PC-9 (cell line): ENCODE measurements at regions not wholly inside any gene's neighbourhood (a gene's known extent, or its start where the extent isn't known, plus 50 kb on each side); places are given as distances from the start of the nearest gene placed in this dataset.

Experiments used
- BruUV-seq: library from RNA; stranded (reverse); fragments of 400-500 nt; replicated peaks from 2 replicates; lab custom pipeline; 2021; lab: Mats Ljungman, UMichigan
- CTCF ChIA-PET: fragments of 300-600 bp; sonication (Branson Sonifier 250); formaldehyde crosslinking; loops from one replicate; lab custom pipeline; 2022; ENCODE audit warnings: antibody characterized with exemption; lab: Charles Lee
- POLR2A ChIA-PET: fragments of 300-600 bp; sonication (Branson Sonifier 250); formaldehyde crosslinking; loops from one replicate; lab custom pipeline; 2022; ENCODE audit warnings: antibody characterized with exemption; ENCODE audit not compliant: unreplicated experiment; lab: Charles Lee
- DNase-seq, 2 experiments: peaks; one replicate each; pipeline versions ENCODE4 v3.0.0 to v3.0.0-alpha.2; 2015 to 2022; ENCODE audit warnings: mixed read lengths in 1 of 2
- H2AFZ ChIP-seq: fragments of 200-600 bp; sonication (generic); 2 replicates; pipeline ENCODE4 v1.8.1; 2017; ENCODE audit warnings: antibody characterized with exemption
- H3F3A ChIP-seq: fragments of 200-600 bp; sonication (generic); 2 replicates; pipeline ENCODE4 v1.8.1; 2017; ENCODE audit warnings: antibody characterized with exemption, mild to moderate bottlenecking, low read depth; ENCODE audit not compliant: insufficient read depth
- H3K27ac ChIP-seq: fragments of 200-600 bp; sonication (generic); 2 replicates; pipeline ENCODE4 v1.6.1; 2016; ENCODE audit warnings: mixed run types
- H3K27me3 ChIP-seq: fragments of 200-600 bp; sonication (generic); 2 replicates; pipeline ENCODE4 v1.6.1; 2016; ENCODE audit warnings: low read depth, mixed run types; ENCODE audit not compliant: insufficient read depth
- H3K36me3 ChIP-seq: fragments of 200-600 bp; sonication (generic); 2 replicates; pipeline ENCODE4 v1.6.1; 2016; ENCODE audit warnings: low read depth, mixed run types
- H3K4me1 ChIP-seq: fragments of 200-600 bp; sonication (generic); replicated peaks from 2 replicates; pipeline ENCODE4 v1.6.1; 2016; ENCODE audit warnings: mixed run types; ENCODE audit not compliant: insufficient read depth
- H3K4me2 ChIP-seq: fragments of 200-600 bp; sonication (generic); 2 replicates; pipeline ENCODE4 v1.6.1; 2017; ENCODE audit warnings: mixed run types
- H3K4me3 ChIP-seq: fragments of 200-600 bp; sonication (generic); 2 replicates; pipeline ENCODE4 v1.6.1; 2016; ENCODE audit warnings: mixed run types
- H3K79me2 ChIP-seq: fragments of 200-600 bp; sonication (generic); 2 replicates; pipeline ENCODE4 v1.6.1; 2017; ENCODE audit warnings: low read depth, mixed run types
- H3K9me2 ChIP-seq: fragments of 200-600 bp; sonication (generic); 2 replicates; pipeline ENCODE4 v1.8.1; 2017; ENCODE audit warnings: mild to moderate bottlenecking; ENCODE audit not compliant: insufficient read depth
- H3K9me3 ChIP-seq: fragments of 200-600 bp; sonication (generic); 2 replicates; pipeline ENCODE4 v1.8.1; 2016; ENCODE audit warnings: low read depth; ENCODE audit not compliant: insufficient read depth
- H4K20me1 ChIP-seq: fragments of 200-600 bp; sonication (generic); 2 replicates; pipeline ENCODE4 v1.8.1; 2017; ENCODE audit not compliant: insufficient read depth
- CTCF ChIP-seq: fragments of 200-600 bp; sonication (generic); conservative IDR thresholded peaks from 2 replicates; pipeline ENCODE4 v1.6.1; 2017; ENCODE audit warnings: mixed run types, antibody characterized with exemption, mild to moderate bottlenecking, moderate library complexity
- EZH2 ChIP-seq: fragments of 200-600 bp; sonication (generic); IDR thresholded peaks from 2 replicates; pipeline ENCODE4 v1.8.0; 2017; ENCODE audit warnings: antibody characterized with exemption, low read depth
- intact Hi-C: fragments of 100-400 bp; cut with micrococcal nuclease; formaldehyde crosslinking; loops from one replicate; pipeline ENCODE4 v1.10.0; 2022; ENCODE audit not compliant: unreplicated experiment

- no peak overlapping the region for H3K4me3 ChIP-seq
- H3K27me3 ChIP-seq, result peaks cover 28% of the 10 kb centered on the region; the same call in 1 of the 2 replicates
- ChIA-PET POLR2A (no interaction called here), CTCF (no interaction called here)
- BruUV-seq, result no TSS peak
- no peaks in the 10 kb centered on the region for H3K9me3 ChIP-seq
- DNase-seq, result no peak
- H3K9me2 ChIP-seq, result no peaks in the 10 kb centered on the region
- H3K27ac ChIP-seq, result no peak overlapping the region
- TF ChIP-seq EZH2 (no peak), CTCF (no peak)
- no peak overlapping the region for H3K4me2 ChIP-seq
- no peaks in the 10 kb centered on the region for H3K36me3 ChIP-seq
- H3F3A ChIP-seq, result no peaks in the 10 kb centered on the region
- H4K20me1 ChIP-seq, result no peaks in the 10 kb centered on the region
- no peaks in the 10 kb centered on the region for H3K4me1 ChIP-seq
- intact Hi-C loops, result no loop called here
- no peaks in the 10 kb centered on the region for H3K79me2 ChIP-seq
- H2AFZ ChIP-seq, result peak overlapping the region; percentile 23; the same call in 1 of the 2 replicates
These were observed 259.4 kb upstream of the SPRED2 start for GRCh38 chr2:65691816-65692215.

- H3K9me2 ChIP-seq, result no peaks in the 10 kb centered on the region
- no peaks in the 10 kb centered on the region for H4K20me1 ChIP-seq
- intact Hi-C loops, result no loop called here
- no peak overlapping the region for H2AFZ ChIP-seq
- no TSS peak for BruUV-seq
- H3K36me3 ChIP-seq, result no peaks in the 10 kb centered on the region
- ChIA-PET CTCF (no interaction called here), POLR2A (no interaction called here)
- 0 out of 2 replicates have a peak, but pooled peaks cover 1% of the 10 kb centered on the region for H3K27me3 ChIP-seq
- TF ChIP-seq EZH2 (no peak), CTCF (no peak)
- no peaks in the 10 kb centered on the region for H3K4me1 ChIP-seq
- no peaks in the 10 kb centered on the region for H3K79me2 ChIP-seq
- no peaks in the 10 kb centered on the region for H3K9me3 ChIP-seq
- H3K27ac ChIP-seq, result no peak overlapping the region
- no peak overlapping the region for H3K4me3 ChIP-seq
- no peak for DNase-seq
- H3F3A ChIP-seq, result no peaks in the 10 kb centered on the region
- no peak overlapping the region for H3K4me2 ChIP-seq
These were observed 255.9 kb upstream of the SPRED2 start for GRCh38 chr2:65688141-65688886.

GRCh38 chr2:65687614-65688013 lies 255.2 kb upstream of the SPRED2 start:
- CTCF ChIA-PET, result no interaction called here
- no TSS peak for BruUV-seq
- no peaks in the 10 kb centered on the region for H3K27me3 ChIP-seq
- H3K9me2 ChIP-seq, result no peaks in the 10 kb centered on the region
- no peaks in the 10 kb centered on the region for H3K9me3 ChIP-seq
- H2AFZ ChIP-seq, result no peak overlapping the region
- H3F3A ChIP-seq, result no peaks in the 10 kb centered on the region
- no peak for TF ChIP-seq CTCF
- TF ChIP-seq EZH2, result no peak
- POLR2A ChIA-PET, result no interaction called here
- no peak overlapping the region for H3K4me2 ChIP-seq
- intact Hi-C loops, result no loop called here
- no peaks in the 10 kb centered on the region for H3K4me1 ChIP-seq
- no peak overlapping the region for H3K27ac ChIP-seq
- no peaks in the 10 kb centered on the region for H3K79me2 ChIP-seq
- H3K36me3 ChIP-seq, result no peaks in the 10 kb centered on the region
- no peak overlapping the region for H3K4me3 ChIP-seq
- DNase-seq, result no peak
- H4K20me1 ChIP-seq, result no peaks in the 10 kb centered on the region
